MM.1S (cell line): ENCODE measurements at regions not wholly inside any gene's neighbourhood (a gene's known extent, or its start where the extent isn't known, plus 50 kb on each side); places are given as distances from the start of the nearest gene placed in this dataset.

ENCODE experiments used
- EZH2 ChIP-seq: fragments of 300-600 bp; sonication (generic); optimal IDR thresholded peaks from 2 replicates; pipeline ENCODE3; 2017; ENCODE audit warnings: low read depth, mild to moderate bottlenecking, antibody characterized with exemption, low read length, mixed read lengths
- EZH2phosphoT487 ChIP-seq: fragments of 300-600 bp; sonication (generic); IDR thresholded peaks from 2 replicates; pipeline ENCODE4 v1.6.1; 2018; ENCODE audit warnings: antibody characterized with exemption, low read length
- TF ChIP-seq, protein P1 (sequence below): fragments of 300-600 bp; sonication (generic); IDR thresholded peaks from 2 replicates; pipeline ENCODE4 v1.5.1; 2016; ENCODE audit warnings: antibody characterized with exemption, low read length, mixed read lengths

DNA sequence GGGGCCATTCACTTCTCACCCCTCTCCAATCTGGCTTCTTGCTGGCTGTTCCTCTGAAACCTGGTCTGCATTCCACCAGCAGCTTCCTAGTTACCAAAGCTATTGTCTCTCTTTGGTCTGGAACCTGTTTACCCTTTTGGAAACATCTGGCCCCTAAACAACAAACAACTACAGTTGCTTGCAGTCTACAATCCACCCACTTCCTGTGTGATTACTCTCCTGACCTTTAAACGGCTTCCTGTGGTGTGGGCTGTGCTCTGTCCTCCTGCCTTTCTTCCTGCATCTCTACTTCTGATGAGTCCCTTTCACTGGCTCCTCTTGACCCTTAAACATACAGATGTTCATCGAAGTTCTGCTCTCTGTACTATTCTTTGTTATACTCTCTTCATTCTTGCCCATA, 303.8 kb downstream of the TDRD15 start:
- TF ChIP-seq, protein P1, sequence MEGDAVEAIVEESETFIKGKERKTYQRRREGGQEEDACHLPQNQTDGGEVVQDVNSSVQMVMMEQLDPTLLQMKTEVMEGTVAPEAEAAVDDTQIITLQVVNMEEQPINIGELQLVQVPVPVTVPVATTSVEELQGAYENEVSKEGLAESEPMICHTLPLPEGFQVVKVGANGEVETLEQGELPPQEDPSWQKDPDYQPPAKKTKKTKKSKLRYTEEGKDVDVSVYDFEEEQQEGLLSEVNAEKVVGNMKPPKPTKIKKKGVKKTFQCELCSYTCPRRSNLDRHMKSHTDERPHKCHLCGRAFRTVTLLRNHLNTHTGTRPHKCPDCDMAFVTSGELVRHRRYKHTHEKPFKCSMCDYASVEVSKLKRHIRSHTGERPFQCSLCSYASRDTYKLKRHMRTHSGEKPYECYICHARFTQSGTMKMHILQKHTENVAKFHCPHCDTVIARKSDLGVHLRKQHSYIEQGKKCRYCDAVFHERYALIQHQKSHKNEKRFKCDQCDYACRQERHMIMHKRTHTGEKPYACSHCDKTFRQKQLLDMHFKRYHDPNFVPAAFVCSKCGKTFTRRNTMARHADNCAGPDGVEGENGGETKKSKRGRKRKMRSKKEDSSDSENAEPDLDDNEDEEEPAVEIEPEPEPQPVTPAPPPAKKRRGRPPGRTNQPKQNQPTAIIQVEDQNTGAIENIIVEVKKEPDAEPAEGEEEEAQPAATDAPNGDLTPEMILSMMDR: no peak
- TF ChIP-seq EZH2 (no peak), EZH2phosphoT487 (no peak)
